Esophagus mucosa (tissue), 1 donor: ENCODE measurements at regions not wholly inside any gene's neighbourhood (a gene's known extent, or its start where the extent isn't known, plus 50 kb on each side); places are given as distances from the start of the nearest gene placed in this dataset.
"Not testable (repeated sequence)": the region's sequence is repeated elsewhere in the genome, so short reads cannot be mapped to it uniquely, and the experiment has no call there.

Source experiments
- ATAC-seq: fragments of 200-7000 bp; cut with Tn5 transposase; one replicate; pipeline ENCODE4 v1.9.1; 2020
- donor health status: DM: yes; HTN: yes; CAD: no.

GRCh38 chr1:55519937-55520683 lies 304.9 kb upstream of the USP24 start:
- no peak for ATAC-seq

GRCh38 chr1:55519276-55519675 lies 304.1 kb upstream of the USP24 start:
- ATAC-seq, result no peak

GRCh38 chr1:55517036-55517435 lies 301.9 kb upstream of the USP24 start:
- ATAC-seq, result no peak

GRCh38 chr1:55514571-55514970 lies 299.4 kb upstream of the USP24 start:
- not testable (repeated sequence) for ATAC-seq

GRCh38 chr1:55512466-55512865 lies 297.3 kb upstream of the USP24 start:
- no peak for ATAC-seq

GRCh38 chr1:55507578-55507931 lies 292.4 kb upstream of the USP24 start:
- no peak for ATAC-seq

GRCh38 chr1:55506740-55507577 lies 291.8 kb upstream of the USP24 start:
- ATAC-seq, result no peak

GRCh38 chr1:55505326-55505725 lies 290.2 kb upstream of the USP24 start:
- no peak for ATAC-seq

- no peak for ATAC-seq
Observed at GRCh38 chr1:55504306-55504731, 289.2 kb upstream of the USP24 start.

- ATAC-seq, result no peak
Observed at GRCh38 chr1:55503663-55504305, 288.6 kb upstream of the USP24 start.

GRCh38 chr1:55500601-55501000 lies 285.4 kb upstream of the USP24 start:
- ATAC-seq, result no peak

GRCh38 chr1:55490547-55490946 lies 275.4 kb upstream of the USP24 start:
- no peak for ATAC-seq

- no peak for ATAC-seq
Observed at GRCh38 chr1:55484173-55484572, 269.0 kb upstream of the USP24 start.

GRCh38 chr1:55483523-55483922 lies 268.4 kb upstream of the USP24 start:
- no peak for ATAC-seq

- no peak for ATAC-seq
Observed at GRCh38 chr1:55481634-55482033, 266.5 kb upstream of the USP24 start.

- ATAC-seq, result no peak
Observed at GRCh38 chr1:55480029-55480795, 265.0 kb upstream of the USP24 start.

- ATAC-seq, result peak; percentile 29
Observed at GRCh38 chr1:55478742-55479141, 263.6 kb upstream of the USP24 start.

- ATAC-seq, result no peak
Observed at GRCh38 chr1:55477953-55478352, 262.8 kb upstream of the USP24 start.

- no peak for ATAC-seq
Observed at GRCh38 chr1:55476445-55477015, 261.4 kb upstream of the USP24 start.

- ATAC-seq, result peak; percentile 35
Observed at GRCh38 chr1:55474168-55474786, 259.1 kb upstream of the USP24 start.

GRCh38 chr1:55473661-55474060 lies 258.5 kb upstream of the USP24 start:
- no peak for ATAC-seq

GRCh38 chr1:55472784-55473183 lies 257.6 kb upstream of the USP24 start:
- peak; percentile 55 for ATAC-seq
